IMR-90 (cell line): ENCODE measurements at regions not wholly inside any gene's neighbourhood (a gene's known extent, or its start where the extent isn't known, plus 50 kb on each side); places are given as distances from the start of the nearest gene placed in this dataset.

Experiments
- ATAC-seq: fragments of 200-7000 bp; cut with Tn5 transposase; 2 replicates; pipeline ENCODE4 v1.9.1; 2020; ENCODE audit warnings: low read depth, mild to moderate bottlenecking, moderate library complexity
- BruUV-seq: library from RNA; stranded (reverse); fragments of 400-500 nt; replicated peaks from 2 replicates; lab custom pipeline; 2021; lab: Mats Ljungman, UMichigan
- CTCF ChIA-PET: fragments of 300-600 bp; formaldehyde crosslinking; extraction: SDS; loops from one replicate; lab custom pipeline; 2021; ENCODE audit warnings: antibody characterized with exemption; lab: Yijun Ruan, JAX
- POLR2A ChIA-PET: fragments of 300-600 bp; sonication (Branson Sonifier 250); formaldehyde crosslinking; loops from one replicate; lab custom pipeline; 2022; ENCODE audit warnings: antibody characterized with exemption; ENCODE audit not compliant: unreplicated experiment; lab: Charles Lee
- DNase-seq: peaks from one replicate; pipeline ENCODE4 v3.0.0; 2013
- H2AFZ ChIP-seq: replicated peaks from 2 replicates; pipeline ENCODE3; 2013; ENCODE audit warnings: low read length, mild to moderate bottlenecking; ENCODE audit not compliant: poor library complexity
- H2AK5ac ChIP-seq: 2 replicates; pipeline ENCODE4 v1.6.1; 2013; ENCODE audit warnings: low read depth, low read length, inconsistent platforms
- H2AK9ac ChIP-seq: replicated peaks from 2 replicates; pipeline ENCODE3; 2013; ENCODE audit warnings: mild to moderate bottlenecking, low read depth, low read length, moderate library complexity; ENCODE audit not compliant: poor library complexity
- H2BK120ac ChIP-seq: 2 replicates; pipeline ENCODE4 v1.6.1; 2013; ENCODE audit warnings: low read depth, low read length, inconsistent platforms
- H2BK15ac ChIP-seq: 3 replicates; pipeline ENCODE4 v1.6.1; 2013; ENCODE audit warnings: low read depth, low read length, inconsistent platforms
- H2BK20ac ChIP-seq: 2 replicates; pipeline ENCODE4 v1.6.1; 2013; ENCODE audit warnings: low read depth, mild to moderate bottlenecking, inconsistent platforms, low read length, moderate library complexity
- H2BK5ac ChIP-seq: 2 replicates; pipeline ENCODE4 v1.6.1; 2013; ENCODE audit warnings: mild to moderate bottlenecking, low read depth, low read length, inconsistent platforms; ENCODE audit not compliant: poor library complexity, severe bottlenecking
- H3K14ac ChIP-seq: replicated peaks from 2 replicates; pipeline ENCODE4 v1.6.1; 2013; ENCODE audit warnings: low read depth, low read length, inconsistent platforms
- H3K18ac ChIP-seq: 2 replicates; pipeline ENCODE4 v1.6.1; 2013; ENCODE audit warnings: low read depth, low read length, control low read depth
- H3K23ac ChIP-seq: 2 replicates; pipeline ENCODE4 v1.6.1; 2013; ENCODE audit warnings: low read depth, low read length, inconsistent platforms
- H3K27ac ChIP-seq: 2 replicates; pipeline ENCODE4 v1.5.1; 2013; ENCODE audit warnings: mild to moderate bottlenecking, control low read depth, low read length; ENCODE audit not compliant: insufficient read depth
- H3K27me3 ChIP-seq: 2 replicates; pipeline ENCODE4 v1.6.1; 2013; ENCODE audit warnings: low read length; ENCODE audit not compliant: control insufficient read depth, insufficient read depth
- H3K36me3 ChIP-seq: 2 replicates; pipeline ENCODE4 v1.6.1; 2013; ENCODE audit warnings: low read length, mixed read lengths; ENCODE audit not compliant: control insufficient read depth, insufficient read depth
- H3K4ac ChIP-seq: 2 replicates; pipeline ENCODE4 v1.6.1; 2013; ENCODE audit warnings: low read depth, low read length, inconsistent platforms
- H3K4me1 ChIP-seq: 2 replicates; pipeline ENCODE4 v1.6.1; 2013; ENCODE audit warnings: low read length, mixed read lengths; ENCODE audit not compliant: control insufficient read depth, insufficient read depth
- H3K4me2 ChIP-seq: 2 replicates; pipeline ENCODE4 v1.6.1; 2013; ENCODE audit warnings: low read depth, mild to moderate bottlenecking, control low read depth, low read length, moderate library complexity
- H3K4me3 ChIP-seq: 2 replicates; pipeline ENCODE4 v1.5.1; 2013; ENCODE audit warnings: low read depth, mild to moderate bottlenecking, control low read depth, low read length, moderate library complexity; ENCODE audit not compliant: insufficient read depth
- H3K56ac ChIP-seq: 2 replicates; pipeline ENCODE4 v1.6.1; 2013; ENCODE audit warnings: low read length, inconsistent platforms; ENCODE audit not compliant: insufficient read depth; ENCODE audit errors: extremely low read depth
- H3K79me1 ChIP-seq, 2 experiments: 2 replicates each; pipeline ENCODE4 v1.6.1; 2013; ENCODE audit warnings: low read length in 2 of 2, inconsistent platforms in 1 of 2, low read depth in 1 of 2
- H3K9ac ChIP-seq: 2 replicates; pipeline ENCODE4 v1.6.1; 2013; ENCODE audit warnings: low read depth, low read length, control low read depth
- H3K9me1 ChIP-seq: 2 replicates; pipeline ENCODE4 v1.6.1; 2013; ENCODE audit warnings: low read length, inconsistent platforms; ENCODE audit not compliant: insufficient read depth
- H3K9me3 ChIP-seq: 2 replicates; pipeline ENCODE4 v1.6.1; 2013; ENCODE audit warnings: low read length; ENCODE audit not compliant: control insufficient read depth, insufficient read depth
- H4K20me1 ChIP-seq: 2 replicates; pipeline ENCODE4 v1.6.1; 2013; ENCODE audit warnings: low read length, inconsistent platforms; ENCODE audit not compliant: insufficient read depth
- H4K5ac ChIP-seq: 2 replicates; pipeline ENCODE4 v1.6.1; 2013; ENCODE audit warnings: mild to moderate bottlenecking, low read depth, low read length, control low read depth
- H4K8ac ChIP-seq, 2 experiments: 2 replicates each; pipeline ENCODE4 v1.6.1; 2013; ENCODE audit warnings: low read depth in 2 of 2, low read length in 2 of 2, control low read depth in 1 of 2, inconsistent platforms in 1 of 2
- H4K91ac ChIP-seq: 2 replicates; pipeline ENCODE4 v1.6.1; 2013; ENCODE audit warnings: low read depth, low read length, inconsistent platforms; ENCODE audit not compliant: insufficient read depth
- FOS ChIP-seq: fragments of 150-350 bp; IDR thresholded peaks from 2 replicates; pipeline ENCODE4 v1.6.1; 2016; ENCODE audit warnings: low read depth, low read length
- RCOR1 ChIP-seq: IDR thresholded peaks from 2 replicates; pipeline ENCODE4 v1.6.1; 2012; ENCODE audit warnings: mild to moderate bottlenecking, low read length, improper control_type of control experiment; ENCODE audit not compliant: insufficient replicate concordance
- WGBS, 2 experiments: methylation state at CpG; one replicate each; pipeline versions ENCODE4 v1.1.5 to v1.1.7; 2013; ENCODE audit warnings: missing lambda C conversion rate in 2 of 2; ENCODE audit not compliant: insufficient read length in 1 of 2; ENCODE audit errors: extremely low coverage in 2 of 2; 5-methylcytosine and 5-hydroxymethylcytosine counted together
- dilution Hi-C: fragments of 300-500 bp; cut with HindIII; formaldehyde crosslinking; loops from one replicate; pipeline ENCODE4 v1.14.3; 2018; ENCODE audit warnings: low sequenced_read_pairs; ENCODE audit not compliant: unreplicated experiment
- in situ Hi-C: fragments of 300-500 bp; cut with MboI; formaldehyde crosslinking; loops from 3 replicates; pipeline ENCODE4 v1.14.3; 2019; ENCODE audit warnings: low sequenced_read_pairs, inconsistent platforms, mixed read lengths
- intact Hi-C: fragments of 100-400 bp; cut with micrococcal nuclease; formaldehyde crosslinking; loops from 2 replicates; pipeline ENCODE4 v1.10.0; 2022
- TF ChIP-seq, protein P1 (sequence below): fragments of 150-350 bp; IDR thresholded peaks from 2 replicates; pipeline ENCODE4 v1.6.1; 2016; ENCODE audit warnings: low read depth, mild to moderate bottlenecking, low read length, moderate library complexity, borderline replicate concordance

DNA sequence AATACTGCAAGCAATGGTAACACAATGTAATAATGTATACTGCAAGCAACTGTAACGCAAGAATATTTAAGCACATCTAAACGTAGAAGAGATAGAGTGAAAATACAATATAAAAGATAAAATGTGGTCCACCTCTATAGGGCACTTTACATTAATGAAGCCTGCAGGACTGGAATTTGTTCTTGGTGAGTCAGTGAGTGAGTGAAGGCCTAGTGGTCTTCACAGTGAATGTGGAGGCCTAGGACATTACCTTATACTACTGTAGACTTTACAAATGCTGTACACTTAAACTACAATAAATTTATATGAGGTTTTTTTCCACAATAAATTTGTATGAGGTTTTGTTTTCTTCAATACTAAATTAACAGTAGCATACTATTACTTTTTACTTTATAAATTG, 287.4 kb upstream of the SNX7 start:
- BruUV-seq = no TSS peak
- Histone ChIP-seq H2BK20ac (no peak overlapping the region), H3K18ac (no peak overlapping the region), H3K36me3 (no peaks in the 10 kb centered on the region), H3K9me1 (no peaks in the 10 kb centered on the region; the same call in 1 of the 2 replicates), H2AK5ac (no peak overlapping the region), H3K27me3 (no peaks in the 10 kb centered on the region), H4K20me1 (no peaks in the 10 kb centered on the region), H3K14ac (no peak overlapping the region), H3K4me3 (no peak overlapping the region), H2AFZ (no peak overlapping the region), H3K56ac (no peak overlapping the region), H2BK15ac (no peak overlapping the region), H3K4me2 (no peak overlapping the region), H2BK5ac (no peak overlapping the region), H3K79me1 (no peaks in the 10 kb centered on the region), H4K5ac (no peak overlapping the region), H2BK120ac (no peak overlapping the region), H3K4me1 (no peaks in the 10 kb centered on the region), H3K4ac (no peak overlapping the region), H3K23ac (no peak overlapping the region), H3K9ac (no peak overlapping the region), H2AK9ac (no peak overlapping the region), H4K91ac (no peak overlapping the region), H3K27ac (no peak overlapping the region), H3K9me3 (no peaks in the 10 kb centered on the region), H4K8ac (no peak overlapping the region)
- no peak for TF ChIP-seq FOS
- no peak for TF ChIP-seq RCOR1
- TF ChIP-seq, protein P1, sequence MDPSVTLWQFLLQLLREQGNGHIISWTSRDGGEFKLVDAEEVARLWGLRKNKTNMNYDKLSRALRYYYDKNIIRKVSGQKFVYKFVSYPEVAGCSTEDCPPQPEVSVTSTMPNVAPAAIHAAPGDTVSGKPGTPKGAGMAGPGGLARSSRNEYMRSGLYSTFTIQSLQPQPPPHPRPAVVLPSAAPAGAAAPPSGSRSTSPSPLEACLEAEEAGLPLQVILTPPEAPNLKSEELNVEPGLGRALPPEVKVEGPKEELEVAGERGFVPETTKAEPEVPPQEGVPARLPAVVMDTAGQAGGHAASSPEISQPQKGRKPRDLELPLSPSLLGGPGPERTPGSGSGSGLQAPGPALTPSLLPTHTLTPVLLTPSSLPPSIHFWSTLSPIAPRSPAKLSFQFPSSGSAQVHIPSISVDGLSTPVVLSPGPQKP = no peak
- dilution Hi-C loops = no loop called here
- in situ Hi-C loops = no loop called here
- ChIA-PET POLR2A (no interaction called here), CTCF (no interaction called here)
- no peak for ATAC-seq
- no CpG with 5 or more reads among the region's 2 CpGs for whole genome bisulfite sequencing, 2 experiments
- intact Hi-C loops = no loop called here
- no peak for DNase-seq
